ENCODE measurements at regions not wholly inside any gene's neighbourhood (a gene's known extent, or its start where the extent isn't known, plus 50 kb on each side); places are given as distances from the start of the nearest gene placed in this dataset.

DNA sequence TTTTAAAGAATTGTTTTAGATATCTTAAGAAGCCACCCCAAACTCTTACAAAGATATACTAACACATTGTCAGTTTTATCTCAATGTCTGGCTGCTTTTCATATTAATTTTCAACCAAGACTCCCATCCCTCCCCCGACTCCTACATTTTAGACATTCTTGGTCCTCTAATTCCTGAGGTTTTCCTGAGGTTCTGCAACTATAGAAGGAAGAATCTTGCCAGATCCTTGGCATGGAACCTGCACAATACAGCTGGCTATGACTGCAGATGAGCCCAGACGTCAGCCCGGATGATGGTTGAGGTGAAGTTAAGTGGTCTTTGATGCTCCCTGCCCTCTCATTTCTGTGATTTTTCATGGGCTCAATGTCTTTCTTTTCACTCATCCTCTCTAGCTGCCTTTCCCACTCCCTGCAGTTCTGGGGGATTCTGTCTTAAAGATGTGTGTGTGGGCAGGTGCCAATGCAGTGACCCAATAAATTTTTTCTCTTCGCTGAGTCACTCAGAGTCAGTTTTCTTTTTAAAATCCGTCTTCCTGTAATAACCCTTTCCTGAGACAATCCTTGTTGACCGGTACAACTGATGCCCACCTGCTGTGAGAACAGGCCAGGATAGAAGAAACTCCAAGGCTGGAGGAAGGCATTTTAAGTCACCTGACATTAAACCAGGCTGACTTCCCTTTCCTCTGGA lies 237.8 kb upstream of the GAS1 start:
- H3K4me2 ChIP-seq (ENCODE audit: insufficient read depth, low read length), result no peak overlapping the region
- H3K36me3 ChIP-seq (ENCODE audit: control insufficient read depth in 2 of 2, extremely low read depth in 1 of 2, insufficient read depth in 2 of 2, low read length in 2 of 2), result no peaks in the 10 kb centered on the region
- FAIRE-seq (no peak), DNase-seq (ENCODE audit: low read depth, low spot score) (no peak)
- H2AFZ ChIP-seq (ENCODE audit: low read depth, low read length), result no peak overlapping the region
- H3K9me1 ChIP-seq (replicated peaks; ENCODE audit: control insufficient read depth, extremely low read depth, insufficient read depth, low read length), result no peaks in the 10 kb centered on the region
- no peak overlapping the region for H3K4me3 ChIP-seq (replicated peaks in 1 of 3; ENCODE audit: insufficient read depth in 1 of 3, low read depth in 1 of 3, low read length in 3 of 3)
- no TSS peak for BruUV-seq (replicated peaks)
- intact Hi-C loops (cut with micrococcal nuclease), result no loop called here
- POLR2A ChIA-PET, result no interaction called here
- H3K27ac ChIP-seq (ENCODE audit: insufficient read depth, low read depth, low read length), result no peak overlapping the region
- no peaks in the 10 kb centered on the region for H4K20me1 ChIP-seq (replicated peaks; ENCODE audit: control insufficient read depth, extremely low read depth, insufficient read depth, low read length)
- H3K27me3 ChIP-seq (ENCODE audit: control insufficient read depth in 2 of 2, insufficient read depth in 2 of 2, low read length in 2 of 2), result no peaks in the 10 kb centered on the region
- H3K4me1 ChIP-seq (ENCODE audit: control insufficient read depth, extremely low read depth, insufficient read depth, low read length), result no peaks in the 10 kb centered on the region
- H3K79me2 ChIP-seq (ENCODE audit: control insufficient read depth, insufficient read depth, low read length), result no peaks in the 10 kb centered on the region
- no peak overlapping the region for H3K9ac ChIP-seq (replicated peaks; ENCODE audit: extremely low read depth, insufficient read depth, low read length)
- no peaks in the 10 kb centered on the region for H3K9me3 ChIP-seq (replicated peaks; ENCODE audit: control insufficient read depth, insufficient read depth, low read length)
- dilution Hi-C loops (cut with MboI; ENCODE audit: extremely low pct_ligation_motif_present, low sequenced_read_pairs), result no loop called here
- CTCF ChIA-PET, result no interaction called here
- TF ChIP-seq EZH2 (IDR thresholded peaks at IDR 0.05; ENCODE audit: borderline replicate concordance, low read depth, low read length, severe bottlenecking) (no peak), GATA2 (IDR thresholded peaks at IDR 0.05; ENCODE audit: insufficient read depth, insufficient read length, low read depth, low read length) (no peak), POLR2AphosphoS5 (IDR thresholded peaks at IDR 0.05; ENCODE audit: insufficient read depth, low read depth, low read length) (no peak)

DNA sequence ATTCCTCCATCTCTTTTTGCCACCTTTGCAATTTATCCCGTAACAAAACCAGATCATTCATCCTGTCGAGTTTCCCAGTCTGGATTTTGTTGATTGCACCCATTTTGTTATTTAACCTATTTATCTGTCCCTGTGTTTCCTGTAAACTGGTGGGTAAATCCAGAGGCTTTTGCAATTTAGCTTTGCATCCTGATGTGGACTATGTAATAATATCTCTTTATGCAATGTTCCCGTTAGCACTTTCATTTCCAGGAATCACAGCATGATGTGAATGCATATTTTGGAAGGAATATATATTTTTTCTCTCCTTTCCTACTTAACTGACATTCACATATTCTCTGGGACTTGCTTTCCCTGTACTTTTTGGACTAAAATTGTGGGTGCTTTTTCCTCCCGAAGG lies 240.3 kb upstream of the GAS1 start:
- Histone ChIP-seq H3K9me3 (replicated peaks; ENCODE audit: control insufficient read depth, insufficient read depth, low read length) (no peaks in the 10 kb centered on the region), H3K9me1 (replicated peaks; ENCODE audit: control insufficient read depth, extremely low read depth, insufficient read depth, low read length) (no peaks in the 10 kb centered on the region), H2AFZ (ENCODE audit: low read depth, low read length) (no peak overlapping the region), H3K79me2 (ENCODE audit: control insufficient read depth, insufficient read depth, low read length) (no peaks in the 10 kb centered on the region), H3K27me3 (ENCODE audit: control insufficient read depth in 2 of 2, insufficient read depth in 2 of 2, low read length in 2 of 2) (no peaks in the 10 kb centered on the region), H3K4me1 (ENCODE audit: control insufficient read depth, extremely low read depth, insufficient read depth, low read length) (no peaks in the 10 kb centered on the region), H3K27ac (ENCODE audit: insufficient read depth, low read depth, low read length) (no peak overlapping the region), H3K4me3 (replicated peaks in 1 of 3; ENCODE audit: insufficient read depth in 1 of 3, low read depth in 1 of 3, low read length in 3 of 3) (no peak overlapping the region), H3K36me3 (ENCODE audit: control insufficient read depth in 2 of 2, extremely low read depth in 1 of 2, insufficient read depth in 2 of 2, low read length in 2 of 2) (no peaks in the 10 kb centered on the region), H3K9ac (replicated peaks; ENCODE audit: extremely low read depth, insufficient read depth, low read length) (no peak overlapping the region), H4K20me1 (replicated peaks; ENCODE audit: control insufficient read depth, extremely low read depth, insufficient read depth, low read length) (no peaks in the 10 kb centered on the region), H3K4me2 (ENCODE audit: insufficient read depth, low read length) (no peak overlapping the region)
- no TSS peak for BruUV-seq (replicated peaks)
- FAIRE-seq (no peak), DNase-seq (ENCODE audit: low read depth, low spot score) (no peak)
- CTCF ChIA-PET, result no interaction called here
- POLR2A ChIA-PET, result no interaction called here
- intact Hi-C loops (cut with micrococcal nuclease), result no loop called here
- dilution Hi-C loops (cut with MboI; ENCODE audit: extremely low pct_ligation_motif_present, low sequenced_read_pairs), result no loop called here
- TF ChIP-seq GATA2 (IDR thresholded peaks at IDR 0.05; ENCODE audit: insufficient read depth, insufficient read length, low read depth, low read length), result no peak
- TF ChIP-seq POLR2A (IDR thresholded peaks at IDR 0.05; ENCODE audit: low read depth, low read length), result no peak
- TF ChIP-seq FOS (IDR thresholded peaks at IDR 0.05; ENCODE audit: borderline replicate concordance, insufficient read depth, low read length), result no peak
- no peak for TF ChIP-seq MYC (IDR thresholded peaks at IDR 0.05; ENCODE audit: low read depth, low read length)
- TF ChIP-seq POLR2AphosphoS5 (IDR thresholded peaks at IDR 0.05; ENCODE audit: insufficient read depth, low read depth, low read length), result no peak
- TF ChIP-seq, protein P1, sequence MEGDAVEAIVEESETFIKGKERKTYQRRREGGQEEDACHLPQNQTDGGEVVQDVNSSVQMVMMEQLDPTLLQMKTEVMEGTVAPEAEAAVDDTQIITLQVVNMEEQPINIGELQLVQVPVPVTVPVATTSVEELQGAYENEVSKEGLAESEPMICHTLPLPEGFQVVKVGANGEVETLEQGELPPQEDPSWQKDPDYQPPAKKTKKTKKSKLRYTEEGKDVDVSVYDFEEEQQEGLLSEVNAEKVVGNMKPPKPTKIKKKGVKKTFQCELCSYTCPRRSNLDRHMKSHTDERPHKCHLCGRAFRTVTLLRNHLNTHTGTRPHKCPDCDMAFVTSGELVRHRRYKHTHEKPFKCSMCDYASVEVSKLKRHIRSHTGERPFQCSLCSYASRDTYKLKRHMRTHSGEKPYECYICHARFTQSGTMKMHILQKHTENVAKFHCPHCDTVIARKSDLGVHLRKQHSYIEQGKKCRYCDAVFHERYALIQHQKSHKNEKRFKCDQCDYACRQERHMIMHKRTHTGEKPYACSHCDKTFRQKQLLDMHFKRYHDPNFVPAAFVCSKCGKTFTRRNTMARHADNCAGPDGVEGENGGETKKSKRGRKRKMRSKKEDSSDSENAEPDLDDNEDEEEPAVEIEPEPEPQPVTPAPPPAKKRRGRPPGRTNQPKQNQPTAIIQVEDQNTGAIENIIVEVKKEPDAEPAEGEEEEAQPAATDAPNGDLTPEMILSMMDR (IDR thresholded peaks at IDR 0.05; ENCODE audit: extremely low read depth in 1 of 2, insufficient read depth in 1 of 2, low read depth in 1 of 2, low read length in 2 of 2), result no peak
- TF ChIP-seq EZH2 (IDR thresholded peaks at IDR 0.05; ENCODE audit: borderline replicate concordance, low read depth, low read length, severe bottlenecking), result no peak
- no peak for TF ChIP-seq JUN (IDR thresholded peaks at IDR 0.05; ENCODE audit: borderline replicate concordance, insufficient read depth, insufficient read length, low read depth)
- TF ChIP-seq, protein P2, sequence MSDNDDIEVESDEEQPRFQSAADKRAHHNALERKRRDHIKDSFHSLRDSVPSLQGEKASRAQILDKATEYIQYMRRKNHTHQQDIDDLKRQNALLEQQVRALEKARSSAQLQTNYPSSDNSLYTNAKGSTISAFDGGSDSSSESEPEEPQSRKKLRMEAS (IDR thresholded peaks at IDR 0.05; ENCODE audit: insufficient read depth, insufficient read length), result no peak

All from endothelial cell of umbilical vein (primary cell).